ENCODE measurements at regions not wholly inside any gene's neighbourhood (a gene's known extent, or its start where the extent isn't known, plus 50 kb on each side); places are given as distances from the start of the nearest gene placed in this dataset.

DNA sequence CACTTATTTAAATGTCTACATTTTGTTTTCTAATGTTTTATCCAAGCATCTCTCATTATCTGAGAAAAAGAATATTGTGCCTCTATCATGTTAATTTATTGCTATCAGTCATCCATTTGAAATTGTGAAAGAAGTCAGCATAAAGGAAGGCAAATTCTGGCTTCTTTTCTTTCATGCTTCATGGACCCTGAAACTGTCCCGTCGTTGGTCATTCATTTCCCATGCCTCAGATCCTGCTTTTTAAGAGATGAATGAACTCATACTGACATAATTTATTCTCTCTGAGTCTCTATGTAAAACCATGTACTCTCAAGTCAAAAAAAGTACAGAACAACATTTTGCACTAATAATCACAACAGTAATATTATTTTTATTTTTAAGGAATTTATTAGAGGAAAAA lies 2512.0 kb downstream of the PCDH9 start:
- Histone ChIP-seq H3K27me3 (no peaks in the 10 kb centered on the region), H3K27ac (no peak overlapping the region), H3K36me3 (replicated peaks in 1 of 2; ENCODE audit: insufficient read depth in 1 of 2, low read depth in 2 of 2) (no peaks in the 10 kb centered on the region), H3K9me3 (no peaks in the 10 kb centered on the region), H3K4me3 (no peak overlapping the region), H3K4me1 (no peaks in the 10 kb centered on the region)
- DNase-seq (no peak), ATAC-seq (no peak)
- WGBS, 2 donors = 54 to 75% methylated on average over 2 of the region's 2 CpGs
- intact Hi-C loops (cut with DNase I) = no loop called here
- TF ChIP-seq POLR2A (IDR thresholded peaks at IDR 0.05) = no peak
- no peak for TF ChIP-seq CTCF (IDR thresholded peaks at IDR 0.05)

GRCh38 chr13:64716936-64717335 lies 2513.2 kb downstream of the PCDH9 start:
- ATAC-seq (no peak), DNase-seq (no peak)
- Histone ChIP-seq H3K9me3 (no peaks in the 10 kb centered on the region), H3K27me3 (no peaks in the 10 kb centered on the region), H3K4me1 (no peaks in the 10 kb centered on the region), H3K4me3 (no peak overlapping the region), H3K27ac (no peak overlapping the region), H3K36me3 (replicated peaks in 1 of 2; ENCODE audit: insufficient read depth in 1 of 2, low read depth in 2 of 2) (no peaks in the 10 kb centered on the region)
- TF ChIP-seq CTCF (IDR thresholded peaks at IDR 0.05) (no peak), POLR2A (IDR thresholded peaks at IDR 0.05) (no peak)
- 24% methylated on average over 2 of the region's 2 CpGs for WGBS, 2 donors
- intact Hi-C loops (cut with DNase I) = no loop called here

- intact Hi-C loops (cut with DNase I) = no loop called here
- H3K9me3 ChIP-seq = no peaks in the 10 kb centered on the region
- H3K27ac ChIP-seq = no peak overlapping the region
- no peaks in the 10 kb centered on the region for H3K27me3 ChIP-seq
- ATAC-seq = no peak
- WGBS, 2 donors = 50 to 65% methylated on average over 6 of the region's 6 CpGs
- no peak for DNase-seq
- no peaks in the 10 kb centered on the region for H3K4me1 ChIP-seq
- TF ChIP-seq POLR2A (IDR thresholded peaks at IDR 0.05) = no peak
- TF ChIP-seq CTCF (IDR thresholded peaks at IDR 0.05) = no peak
- no peak overlapping the region for H3K4me3 ChIP-seq
- no peaks in the 10 kb centered on the region for H3K36me3 ChIP-seq (replicated peaks in 1 of 2; ENCODE audit: insufficient read depth in 1 of 2, low read depth in 2 of 2)
Measured at GRCh38 chr13:64709079-64709478, 2521.1 kb downstream of the PCDH9 start.

DNA sequence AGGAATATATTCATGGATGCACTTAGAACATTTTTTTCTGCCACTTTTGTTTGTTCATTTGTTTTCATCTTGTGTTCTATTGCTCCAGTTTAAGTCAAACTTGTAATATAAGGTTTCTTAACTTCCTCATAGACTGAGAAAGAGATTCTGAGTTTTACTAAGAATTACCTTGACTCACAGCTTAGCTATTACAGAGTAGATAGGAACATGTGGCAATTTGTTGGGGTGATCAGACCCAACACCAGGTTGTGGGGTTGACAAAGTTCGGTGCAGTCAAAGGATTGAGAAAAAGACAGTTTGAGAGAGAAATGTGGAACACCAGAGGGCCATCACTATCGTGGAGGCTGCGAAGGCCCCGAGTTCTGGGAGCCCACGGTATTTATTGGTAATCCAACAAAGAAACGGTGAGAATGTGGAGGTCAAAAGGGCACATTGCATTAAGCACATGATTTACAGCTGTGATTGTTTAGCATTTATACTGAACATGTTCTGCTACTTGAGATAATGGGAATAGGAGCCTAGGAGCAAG lies 2526.0 kb downstream of the PCDH9 start:
- intact Hi-C loops (cut with DNase I) = no loop called here
- no peak for DNase-seq
- Histone ChIP-seq H3K27me3 (no peaks in the 10 kb centered on the region), H3K4me3 (no peak overlapping the region), H3K4me1 (no peaks in the 10 kb centered on the region), H3K36me3 (replicated peaks in 1 of 2; ENCODE audit: insufficient read depth in 1 of 2, low read depth in 2 of 2) (no peaks in the 10 kb centered on the region), H3K27ac (no peak overlapping the region), H3K9me3 (no peaks in the 10 kb centered on the region)
- 44 to 50% methylated on average over 6 of the region's 6 CpGs for WGBS, 2 donors
- ATAC-seq = no peak
- TF ChIP-seq CTCF (IDR thresholded peaks at IDR 0.05) (no peak), POLR2A (IDR thresholded peaks at IDR 0.05) (no peak)

DNA sequence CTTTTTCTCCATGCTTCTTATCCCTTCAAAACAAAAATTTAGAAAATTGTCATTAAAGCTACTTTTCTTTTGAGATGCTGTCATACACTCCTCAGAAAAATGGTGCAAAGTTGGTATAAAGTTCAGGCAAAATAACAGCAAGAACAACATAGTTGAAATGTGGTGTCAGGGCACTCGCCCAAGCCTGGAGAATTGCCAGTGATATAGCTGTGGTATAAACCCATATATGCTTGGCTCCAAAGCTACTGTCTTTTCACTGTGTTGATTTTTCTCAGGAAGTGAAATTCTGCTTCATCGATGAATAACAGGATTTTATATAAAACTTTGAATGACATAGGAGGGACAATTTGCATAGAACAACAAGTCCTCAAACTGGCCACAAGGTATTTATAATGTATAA lies 2532.9 kb downstream of the PCDH9 start:
- H3K27ac ChIP-seq = no peak overlapping the region
- ATAC-seq (no peak), DNase-seq (no peak)
- H3K27me3 ChIP-seq = no peaks in the 10 kb centered on the region
- WGBS, 2 donors = 46 to 53% methylated on average over 2 of the region's 2 CpGs
- H3K36me3 ChIP-seq (replicated peaks in 1 of 2; ENCODE audit: insufficient read depth in 1 of 2, low read depth in 2 of 2) = no peaks in the 10 kb centered on the region
- H3K9me3 ChIP-seq = no peaks in the 10 kb centered on the region
- intact Hi-C loops (cut with DNase I) = no loop called here
- H3K4me3 ChIP-seq = no peak overlapping the region
- H3K4me1 ChIP-seq = no peaks in the 10 kb centered on the region
- TF ChIP-seq CTCF (IDR thresholded peaks at IDR 0.05) = no peak
- no peak for TF ChIP-seq POLR2A (IDR thresholded peaks at IDR 0.05)
